Tibial artery (tissue), 4 donors: ENCODE measurements at regions not wholly inside any gene's neighbourhood (a gene's known extent, or its start where the extent isn't known, plus 50 kb on each side); places are given as distances from the start of the nearest gene placed in this dataset.
"Not testable (repeated sequence)": the region's sequence is repeated elsewhere in the genome, so short reads cannot be mapped to it uniquely, and the experiment has no call there.

ENCODE experiments used
- DNase-seq, 2 donors: peaks; one replicate each; pipeline ENCODE4 v3.0.0-alpha.2; 2019
- H3K27ac ChIP-seq, 2 donors: fragments of 200-600 bp; sonication (generic) in 1 of 2; 1 replicate in 1 of 2; 2 replicates in 1 of 2; pipeline ENCODE4 v1.5.1; 2018 to 2019; ENCODE audit warnings: mild to moderate bottlenecking in 1 of 2
- H3K27me3 ChIP-seq, 2 donors: fragments of 200-600 bp; sonication (generic) in 1 of 2; one replicate each; pipeline versions ENCODE4 v1.5.1 to v1.6.0; 2016 to 2019
- H3K36me3 ChIP-seq, 3 donors: fragments of 200-600 bp; sonication (generic) in 2 of 3; one replicate each; pipeline ENCODE4 v1.5.1; 2016 to 2019; ENCODE audit warnings: mild to moderate bottlenecking in 2 of 3
- H3K4me1 ChIP-seq, 4 donors: fragments of 200-600 bp; sonication (generic) in 2 of 4; 1 replicate in 3 of 4; 2 replicates in 1 of 4; pipeline ENCODE4 v1.5.1; 2016 to 2019
- H3K4me3 ChIP-seq, 2 donors: fragments of 200-600 bp; sonication (generic) in 1 of 2; 1 replicate in 1 of 2; 2 replicates in 1 of 2; pipeline ENCODE4 v1.5.1; 2018 to 2019; ENCODE audit warnings: mild to moderate bottlenecking in 2 of 2
- H3K9me3 ChIP-seq, 3 donors: fragments of 200-600 bp; sonication (generic) in 1 of 3; one replicate each; pipeline ENCODE4 v1.5.1; 2016 to 2019
- CTCF ChIP-seq, 2 experiments: fragments of 200-600 bp in 1 of 2; fragments of 450-650 bp in 1 of 2; IDR thresholded peaks; one replicate each; pipeline ENCODE4 v1.5.1; 2017 to 2019; ENCODE audit warnings: antibody characterized with exemption in 2 of 2, mild to moderate bottlenecking in 1 of 2, moderate library complexity in 1 of 2
- intact Hi-C: fragments of 100-400 bp; cut with DNase I; formaldehyde crosslinking; loops from one replicate; pipeline ENCODE4 v1.15.0; 2023; ENCODE audit warnings: low total_unique reads

DNA sequence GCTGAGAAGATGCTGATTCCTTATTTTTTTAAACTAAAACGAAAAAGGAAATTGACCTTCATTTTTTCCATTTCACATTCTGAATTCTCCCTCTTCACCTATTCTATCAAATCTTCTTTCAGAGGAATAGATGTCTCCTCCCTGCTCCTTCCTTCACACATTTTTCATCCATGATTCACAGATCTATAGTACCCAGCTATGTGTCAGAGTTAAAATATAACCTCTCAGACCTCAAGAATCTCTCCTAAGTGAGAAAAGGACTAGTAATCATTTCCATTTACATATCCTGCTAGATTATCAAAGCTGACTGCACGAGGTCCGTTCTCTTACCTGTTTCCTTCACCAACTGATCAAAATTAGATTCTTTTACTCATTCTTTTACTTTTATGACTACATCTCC is 1297.6 kb upstream of the ALCAM start:
- DNase-seq: no peak
- no peaks in the 10 kb centered on the region for H3K4me1 ChIP-seq
- H3K9me3 ChIP-seq: no peaks in the 10 kb centered on the region
- no peak for TF ChIP-seq CTCF (IDR thresholded peaks at IDR 0.05)
- no peaks in the 10 kb centered on the region for H3K27me3 ChIP-seq
- intact Hi-C loops: no loop called here
- no peaks in the 10 kb centered on the region for H3K36me3 ChIP-seq
- H3K27ac ChIP-seq: no peak overlapping the region
- H3K4me3 ChIP-seq: no peak overlapping the region

- DNase-seq: no peak
- Histone ChIP-seq H3K27me3 (no peaks in the 10 kb centered on the region), H3K4me1 (no peaks in the 10 kb centered on the region), H3K27ac (no peak overlapping the region), H3K36me3 (no peaks in the 10 kb centered on the region), H3K4me3 (no peak overlapping the region), H3K9me3 (no peaks in the 10 kb centered on the region)
- TF ChIP-seq CTCF (IDR thresholded peaks at IDR 0.05): no peak
- intact Hi-C loops: no loop called here
Observed at GRCh38 chr3:104070906-104071305, 1295.8 kb upstream of the ALCAM start.

DNA sequence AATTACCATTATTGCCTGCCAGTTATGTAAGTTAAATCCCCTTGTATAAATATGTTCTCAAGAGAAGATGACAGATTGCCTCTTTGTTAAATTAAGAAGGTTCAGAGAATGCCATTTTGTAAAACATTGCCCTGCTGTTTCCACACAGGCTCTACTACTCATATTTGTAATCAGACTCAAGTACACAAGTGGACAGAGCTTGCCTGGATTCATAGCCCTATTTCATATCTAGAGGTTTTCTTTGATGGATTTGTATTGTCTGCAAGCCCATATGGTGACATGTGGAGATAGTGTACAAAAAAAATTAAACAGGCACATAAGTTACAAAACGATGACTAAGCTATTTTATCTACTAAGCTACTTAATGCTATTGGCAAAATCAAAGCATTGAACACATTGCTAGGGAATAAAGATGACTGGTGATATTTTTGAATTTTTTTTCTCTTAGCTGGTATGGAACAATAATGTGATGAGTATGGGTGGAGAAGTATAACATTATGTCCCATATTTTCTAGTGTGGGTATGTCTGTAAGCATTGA is 1286.6 kb upstream of the ALCAM start:
- Histone ChIP-seq H3K4me3 (no peak overlapping the region), H3K27ac (no peak overlapping the region), H3K27me3 (no peaks in the 10 kb centered on the region), H3K9me3 (no peaks in the 10 kb centered on the region), H3K36me3 (no peaks in the 10 kb centered on the region), H3K4me1 (no peaks in the 10 kb centered on the region)
- DNase-seq: no peak
- intact Hi-C loops: no loop called here
- TF ChIP-seq CTCF (IDR thresholded peaks at IDR 0.05): no peak

GRCh38 chr3:104088738-104089137 is 1278.0 kb upstream of the ALCAM start:
- no peak overlapping the region for H3K27ac ChIP-seq
- no peak for DNase-seq
- TF ChIP-seq CTCF (IDR thresholded peaks at IDR 0.05): no peak

DNA sequence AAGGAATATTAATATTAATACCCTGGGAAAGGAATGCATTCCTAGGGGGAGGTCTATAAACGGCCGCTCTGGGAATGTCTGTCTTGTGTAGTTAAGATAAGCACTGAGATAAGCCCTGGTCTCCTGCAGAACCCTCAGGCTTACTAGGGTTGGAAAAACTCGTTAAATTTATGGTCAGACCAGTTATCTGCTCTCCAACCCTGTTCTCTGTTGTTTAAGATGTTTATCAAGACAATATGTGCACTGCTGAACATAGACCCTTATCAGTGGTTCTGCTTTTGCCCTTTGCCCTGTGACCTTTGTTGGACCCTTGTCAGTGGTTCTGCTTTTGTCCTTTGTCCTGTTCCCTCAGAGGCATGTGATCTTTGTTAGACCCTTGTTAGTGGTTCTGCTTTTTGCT is 1276.7 kb upstream of the ALCAM start:
- H3K27ac ChIP-seq, H3K4me1 ChIP-seq, DNase-seq, H3K36me3 ChIP-seq, H3K27me3 ChIP-seq, intact Hi-C loops, H3K4me3 ChIP-seq, H3K9me3 ChIP-seq: not testable (repeated sequence)

More at GRCh38 chr3:104088738-104089137, 1278.0 kb upstream of the ALCAM start:
- intact Hi-C loops: no loop called here
- no peaks in the 10 kb centered on the region for H3K36me3 ChIP-seq
- no peak overlapping the region for H3K4me3 ChIP-seq
- no peaks in the 10 kb centered on the region for H3K27me3 ChIP-seq
- H3K9me3 ChIP-seq: no peaks in the 10 kb centered on the region
- no peaks in the 10 kb centered on the region for H3K4me1 ChIP-seq

DNA sequence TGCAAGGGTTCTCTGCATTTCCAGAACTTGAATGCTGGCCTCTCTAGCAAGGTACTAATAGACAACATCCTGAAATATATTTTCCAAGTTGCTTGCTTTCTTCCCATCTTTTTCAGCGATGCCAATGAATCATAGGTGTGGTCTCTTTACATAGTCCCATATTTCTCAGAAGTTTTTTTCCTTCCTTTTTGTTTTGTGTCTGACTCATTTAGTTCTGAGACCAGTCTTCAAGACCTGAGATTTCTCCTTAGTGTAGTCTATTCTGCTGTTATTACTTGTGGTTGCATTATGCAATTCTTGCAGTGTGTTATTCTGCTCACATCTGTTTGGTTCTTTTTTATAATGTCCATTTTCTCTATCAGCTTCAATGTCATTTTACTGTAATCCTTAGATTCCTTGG is 1265.0 kb upstream of the ALCAM start:
- H3K27me3 ChIP-seq: no peaks in the 10 kb centered on the region
- no peaks in the 10 kb centered on the region for H3K36me3 ChIP-seq
- DNase-seq: no peak
- no peaks in the 10 kb centered on the region for H3K4me1 ChIP-seq
- intact Hi-C loops: no loop called here
- TF ChIP-seq CTCF (IDR thresholded peaks at IDR 0.05): no peak
- H3K4me3 ChIP-seq: no peak overlapping the region
- no peak overlapping the region for H3K27ac ChIP-seq
- no peaks in the 10 kb centered on the region for H3K9me3 ChIP-seq
